IMR-90 (cell line): ENCODE measurements at regions not wholly inside any gene's neighbourhood (a gene's known extent, or its start where the extent isn't known, plus 50 kb on each side); places are given as distances from the start of the nearest gene placed in this dataset.

Experiments used
- ATAC-seq: fragments of 200-7000 bp; cut with Tn5 transposase; 2 replicates; pipeline ENCODE4 v1.9.1; 2020; ENCODE audit warnings: low read depth, mild to moderate bottlenecking, moderate library complexity
- BruUV-seq: library from RNA; stranded (reverse); fragments of 400-500 nt; replicated peaks from 2 replicates; lab custom pipeline; 2021; lab: Mats Ljungman, UMichigan
- CTCF ChIA-PET: fragments of 300-600 bp; formaldehyde crosslinking; extraction: SDS; loops from one replicate; lab custom pipeline; 2021; ENCODE audit warnings: antibody characterized with exemption; lab: Yijun Ruan, JAX
- POLR2A ChIA-PET: fragments of 300-600 bp; sonication (Branson Sonifier 250); formaldehyde crosslinking; loops from one replicate; lab custom pipeline; 2022; ENCODE audit warnings: antibody characterized with exemption; ENCODE audit not compliant: unreplicated experiment; lab: Charles Lee
- DNase-seq: peaks from one replicate; pipeline ENCODE4 v3.0.0; 2013
- H2AFZ ChIP-seq: replicated peaks from 2 replicates; pipeline ENCODE3; 2013; ENCODE audit warnings: low read length, mild to moderate bottlenecking; ENCODE audit not compliant: poor library complexity
- H2AK5ac ChIP-seq: 2 replicates; pipeline ENCODE4 v1.6.1; 2013; ENCODE audit warnings: low read depth, low read length, inconsistent platforms
- H2AK9ac ChIP-seq: replicated peaks from 2 replicates; pipeline ENCODE3; 2013; ENCODE audit warnings: mild to moderate bottlenecking, low read depth, low read length, moderate library complexity; ENCODE audit not compliant: poor library complexity
- H2BK120ac ChIP-seq: 2 replicates; pipeline ENCODE4 v1.6.1; 2013; ENCODE audit warnings: low read depth, low read length, inconsistent platforms
- H2BK15ac ChIP-seq: 3 replicates; pipeline ENCODE4 v1.6.1; 2013; ENCODE audit warnings: low read depth, low read length, inconsistent platforms
- H2BK20ac ChIP-seq: 2 replicates; pipeline ENCODE4 v1.6.1; 2013; ENCODE audit warnings: low read depth, mild to moderate bottlenecking, inconsistent platforms, low read length, moderate library complexity
- H2BK5ac ChIP-seq: 2 replicates; pipeline ENCODE4 v1.6.1; 2013; ENCODE audit warnings: mild to moderate bottlenecking, low read depth, low read length, inconsistent platforms; ENCODE audit not compliant: poor library complexity, severe bottlenecking
- H3K14ac ChIP-seq: replicated peaks from 2 replicates; pipeline ENCODE4 v1.6.1; 2013; ENCODE audit warnings: low read depth, low read length, inconsistent platforms
- H3K18ac ChIP-seq: 2 replicates; pipeline ENCODE4 v1.6.1; 2013; ENCODE audit warnings: low read depth, low read length, control low read depth
- H3K23ac ChIP-seq: 2 replicates; pipeline ENCODE4 v1.6.1; 2013; ENCODE audit warnings: low read depth, low read length, inconsistent platforms
- H3K27ac ChIP-seq: 2 replicates; pipeline ENCODE4 v1.5.1; 2013; ENCODE audit warnings: mild to moderate bottlenecking, control low read depth, low read length; ENCODE audit not compliant: insufficient read depth
- H3K27me3 ChIP-seq: 2 replicates; pipeline ENCODE4 v1.6.1; 2013; ENCODE audit warnings: low read length; ENCODE audit not compliant: control insufficient read depth, insufficient read depth
- H3K36me3 ChIP-seq: 2 replicates; pipeline ENCODE4 v1.6.1; 2013; ENCODE audit warnings: low read length, mixed read lengths; ENCODE audit not compliant: control insufficient read depth, insufficient read depth
- H3K4ac ChIP-seq: 2 replicates; pipeline ENCODE4 v1.6.1; 2013; ENCODE audit warnings: low read depth, low read length, inconsistent platforms
- H3K4me1 ChIP-seq: 2 replicates; pipeline ENCODE4 v1.6.1; 2013; ENCODE audit warnings: low read length, mixed read lengths; ENCODE audit not compliant: control insufficient read depth, insufficient read depth
- H3K4me2 ChIP-seq: 2 replicates; pipeline ENCODE4 v1.6.1; 2013; ENCODE audit warnings: low read depth, mild to moderate bottlenecking, control low read depth, low read length, moderate library complexity
- H3K4me3 ChIP-seq: 2 replicates; pipeline ENCODE4 v1.5.1; 2013; ENCODE audit warnings: low read depth, mild to moderate bottlenecking, control low read depth, low read length, moderate library complexity; ENCODE audit not compliant: insufficient read depth
- H3K56ac ChIP-seq: 2 replicates; pipeline ENCODE4 v1.6.1; 2013; ENCODE audit warnings: low read length, inconsistent platforms; ENCODE audit not compliant: insufficient read depth; ENCODE audit errors: extremely low read depth
- H3K79me1 ChIP-seq, 2 experiments: 2 replicates each; pipeline ENCODE4 v1.6.1; 2013; ENCODE audit warnings: low read length in 2 of 2, inconsistent platforms in 1 of 2, low read depth in 1 of 2
- H3K9ac ChIP-seq: 2 replicates; pipeline ENCODE4 v1.6.1; 2013; ENCODE audit warnings: low read depth, low read length, control low read depth
- H3K9me1 ChIP-seq: 2 replicates; pipeline ENCODE4 v1.6.1; 2013; ENCODE audit warnings: low read length, inconsistent platforms; ENCODE audit not compliant: insufficient read depth
- H3K9me3 ChIP-seq: 2 replicates; pipeline ENCODE4 v1.6.1; 2013; ENCODE audit warnings: low read length; ENCODE audit not compliant: control insufficient read depth, insufficient read depth
- H4K20me1 ChIP-seq: 2 replicates; pipeline ENCODE4 v1.6.1; 2013; ENCODE audit warnings: low read length, inconsistent platforms; ENCODE audit not compliant: insufficient read depth
- H4K5ac ChIP-seq: 2 replicates; pipeline ENCODE4 v1.6.1; 2013; ENCODE audit warnings: mild to moderate bottlenecking, low read depth, low read length, control low read depth
- H4K8ac ChIP-seq, 2 experiments: 2 replicates each; pipeline ENCODE4 v1.6.1; 2013; ENCODE audit warnings: low read depth in 2 of 2, low read length in 2 of 2, control low read depth in 1 of 2, inconsistent platforms in 1 of 2
- H4K91ac ChIP-seq: 2 replicates; pipeline ENCODE4 v1.6.1; 2013; ENCODE audit warnings: low read depth, low read length, inconsistent platforms; ENCODE audit not compliant: insufficient read depth
- BHLHE40 ChIP-seq: fragments of 150-350 bp; IDR thresholded peaks from 2 replicates; pipeline ENCODE4 v1.6.1; 2016; ENCODE audit warnings: mild to moderate bottlenecking, low read depth, low read length
- CHD1 ChIP-seq: IDR thresholded peaks from 2 replicates; pipeline ENCODE4 v1.6.1; 2012; ENCODE audit warnings: low read depth, low read length, improper control_type of control experiment
- FOS ChIP-seq: fragments of 150-350 bp; IDR thresholded peaks from 2 replicates; pipeline ENCODE4 v1.6.1; 2016; ENCODE audit warnings: low read depth, low read length
- MAFK ChIP-seq: IDR thresholded peaks from 2 replicates; pipeline ENCODE4 v1.6.1; 2012; ENCODE audit warnings: low read depth, low read length, improper control_type of control experiment
- MAZ ChIP-seq: IDR thresholded peaks from 2 replicates; pipeline ENCODE4 v1.6.1; 2012; ENCODE audit warnings: low read depth, mild to moderate bottlenecking, low read length, improper control_type of control experiment, moderate library complexity, borderline replicate concordance
- MXI1 ChIP-seq: IDR thresholded peaks from 2 replicates; pipeline ENCODE4 v1.6.1; 2012; ENCODE audit warnings: low read depth, mild to moderate bottlenecking, low read length, moderate library complexity, borderline replicate concordance
- NFE2L2 ChIP-seq: fragments of 150-350 bp; IDR thresholded peaks from 2 replicates; pipeline ENCODE4 v1.6.1; 2016; ENCODE audit warnings: low read depth, mild to moderate bottlenecking, low read length
- POLR2A ChIP-seq: IDR thresholded peaks from 2 replicates; pipeline ENCODE4 v1.6.1; 2012; ENCODE audit warnings: mild to moderate bottlenecking, low read depth, low read length
- RFX5 ChIP-seq: IDR thresholded peaks from 2 replicates; pipeline ENCODE4 v1.8.0; 2012; ENCODE audit warnings: low read depth, mild to moderate bottlenecking, low read length, moderate library complexity
- SMC3 ChIP-seq: fragments of 150-350 bp; IDR thresholded peaks from 2 replicates; pipeline ENCODE4 v1.6.1; 2016; ENCODE audit warnings: low read depth, mild to moderate bottlenecking, antibody characterized with exemption, low read length, moderate library complexity
- WGBS, 2 experiments: methylation state at CpG; one replicate each; pipeline versions ENCODE4 v1.1.5 to v1.1.7; 2013; ENCODE audit warnings: missing lambda C conversion rate in 2 of 2; ENCODE audit not compliant: insufficient read length in 1 of 2; ENCODE audit errors: extremely low coverage in 2 of 2; 5-methylcytosine and 5-hydroxymethylcytosine counted together
- dilution Hi-C: fragments of 300-500 bp; cut with HindIII; formaldehyde crosslinking; loops from one replicate; pipeline ENCODE4 v1.14.3; 2018; ENCODE audit warnings: low sequenced_read_pairs; ENCODE audit not compliant: unreplicated experiment
- in situ Hi-C: fragments of 300-500 bp; cut with MboI; formaldehyde crosslinking; loops from 3 replicates; pipeline ENCODE4 v1.14.3; 2019; ENCODE audit warnings: low sequenced_read_pairs, inconsistent platforms, mixed read lengths
- intact Hi-C: fragments of 100-400 bp; cut with micrococcal nuclease; formaldehyde crosslinking; loops from 2 replicates; pipeline ENCODE4 v1.10.0; 2022
- TF ChIP-seq, protein P1 (sequence below): fragments of 150-350 bp; IDR thresholded peaks from 2 replicates; pipeline ENCODE4 v1.6.1; 2016; ENCODE audit warnings: low read depth, mild to moderate bottlenecking, low read length, moderate library complexity, borderline replicate concordance
- TF ChIP-seq, protein P2 (sequence below): conservative IDR thresholded peaks from 2 replicates; pipeline ENCODE4 v1.5.1; 2012; ENCODE audit warnings: mild to moderate bottlenecking, low read depth, low read length, improper control_type of control experiment
- TF ChIP-seq, protein P3 (sequence below): fragments of 150-350 bp; IDR thresholded peaks from 2 replicates; pipeline ENCODE4 v1.6.1; 2017; ENCODE audit warnings: mild to moderate bottlenecking, antibody characterized with exemption, low read length, low read depth

DNA sequence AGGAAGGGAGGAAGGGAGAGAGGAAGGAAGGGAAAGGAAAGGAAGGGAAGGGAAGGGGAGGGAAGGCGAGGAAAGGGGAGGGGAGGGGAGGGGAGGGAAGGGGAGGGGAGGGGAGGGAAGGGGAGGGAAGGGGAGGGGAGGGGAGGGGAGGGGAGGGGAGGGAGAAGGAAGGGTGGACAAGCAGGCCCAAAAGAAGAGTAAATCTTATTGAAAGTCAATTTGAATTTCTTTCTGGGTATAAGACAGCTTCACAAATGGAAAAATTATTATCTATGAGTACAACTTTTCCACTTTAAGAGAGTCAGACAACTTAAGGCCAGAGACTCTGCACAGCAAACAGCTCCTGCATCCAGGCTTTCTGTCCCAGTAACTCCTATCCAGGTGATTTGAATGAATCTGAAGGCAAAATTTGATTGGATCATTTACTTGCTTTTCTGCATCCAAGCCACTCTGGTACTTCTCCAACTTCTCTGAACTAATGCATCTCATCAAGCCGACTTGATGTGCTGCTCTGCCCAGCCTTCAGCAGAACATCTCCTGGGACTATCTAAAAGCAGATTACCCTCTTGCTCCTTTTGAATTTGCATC is 363.4 kb upstream of the KIF2A start:
- H3K79me1 ChIP-seq = no peaks in the 10 kb centered on the region
- H3K4ac ChIP-seq = no peak overlapping the region
- H2AFZ ChIP-seq = no peak overlapping the region
- POLR2A ChIA-PET = no interaction called here
- H2BK5ac ChIP-seq = no peak overlapping the region
- CTCF ChIA-PET = no interaction called here
- H4K20me1 ChIP-seq = no peaks in the 10 kb centered on the region
- no peak overlapping the region for H2BK120ac ChIP-seq
- no peaks in the 10 kb centered on the region for H3K27me3 ChIP-seq
- no peak for DNase-seq
- H3K4me3 ChIP-seq = no peak overlapping the region
- H3K27ac ChIP-seq = no peak overlapping the region
- BruUV-seq = no TSS peak
- WGBS, 2 experiments = no CpG with 5 or more reads among the region's 2 CpGs
- no peak overlapping the region for H2BK20ac ChIP-seq
- H4K5ac ChIP-seq = no peak overlapping the region
- no peak for ATAC-seq
- H4K8ac ChIP-seq = no peak overlapping the region
- TF ChIP-seq, protein P1, sequence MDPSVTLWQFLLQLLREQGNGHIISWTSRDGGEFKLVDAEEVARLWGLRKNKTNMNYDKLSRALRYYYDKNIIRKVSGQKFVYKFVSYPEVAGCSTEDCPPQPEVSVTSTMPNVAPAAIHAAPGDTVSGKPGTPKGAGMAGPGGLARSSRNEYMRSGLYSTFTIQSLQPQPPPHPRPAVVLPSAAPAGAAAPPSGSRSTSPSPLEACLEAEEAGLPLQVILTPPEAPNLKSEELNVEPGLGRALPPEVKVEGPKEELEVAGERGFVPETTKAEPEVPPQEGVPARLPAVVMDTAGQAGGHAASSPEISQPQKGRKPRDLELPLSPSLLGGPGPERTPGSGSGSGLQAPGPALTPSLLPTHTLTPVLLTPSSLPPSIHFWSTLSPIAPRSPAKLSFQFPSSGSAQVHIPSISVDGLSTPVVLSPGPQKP = no peak
- TF ChIP-seq NFE2L2 = no peak
- TF ChIP-seq RFX5 = no peak
- TF ChIP-seq MXI1 = no peak
- TF ChIP-seq, protein P2, sequence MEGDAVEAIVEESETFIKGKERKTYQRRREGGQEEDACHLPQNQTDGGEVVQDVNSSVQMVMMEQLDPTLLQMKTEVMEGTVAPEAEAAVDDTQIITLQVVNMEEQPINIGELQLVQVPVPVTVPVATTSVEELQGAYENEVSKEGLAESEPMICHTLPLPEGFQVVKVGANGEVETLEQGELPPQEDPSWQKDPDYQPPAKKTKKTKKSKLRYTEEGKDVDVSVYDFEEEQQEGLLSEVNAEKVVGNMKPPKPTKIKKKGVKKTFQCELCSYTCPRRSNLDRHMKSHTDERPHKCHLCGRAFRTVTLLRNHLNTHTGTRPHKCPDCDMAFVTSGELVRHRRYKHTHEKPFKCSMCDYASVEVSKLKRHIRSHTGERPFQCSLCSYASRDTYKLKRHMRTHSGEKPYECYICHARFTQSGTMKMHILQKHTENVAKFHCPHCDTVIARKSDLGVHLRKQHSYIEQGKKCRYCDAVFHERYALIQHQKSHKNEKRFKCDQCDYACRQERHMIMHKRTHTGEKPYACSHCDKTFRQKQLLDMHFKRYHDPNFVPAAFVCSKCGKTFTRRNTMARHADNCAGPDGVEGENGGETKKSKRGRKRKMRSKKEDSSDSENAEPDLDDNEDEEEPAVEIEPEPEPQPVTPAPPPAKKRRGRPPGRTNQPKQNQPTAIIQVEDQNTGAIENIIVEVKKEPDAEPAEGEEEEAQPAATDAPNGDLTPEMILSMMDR = no peak
- no peak for TF ChIP-seq CHD1
- TF ChIP-seq POLR2A = no peak
- TF ChIP-seq, protein P3, sequence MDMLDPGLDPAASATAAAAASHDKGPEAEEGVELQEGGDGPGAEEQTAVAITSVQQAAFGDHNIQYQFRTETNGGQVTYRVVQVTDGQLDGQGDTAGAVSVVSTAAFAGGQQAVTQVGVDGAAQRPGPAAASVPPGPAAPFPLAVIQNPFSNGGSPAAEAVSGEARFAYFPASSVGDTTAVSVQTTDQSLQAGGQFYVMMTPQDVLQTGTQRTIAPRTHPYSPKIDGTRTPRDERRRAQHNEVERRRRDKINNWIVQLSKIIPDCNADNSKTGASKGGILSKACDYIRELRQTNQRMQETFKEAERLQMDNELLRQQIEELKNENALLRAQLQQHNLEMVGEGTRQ = no peak
- TF ChIP-seq SMC3 = no peak
- TF ChIP-seq MAZ = no peak
- no peak for TF ChIP-seq BHLHE40
- no peak for TF ChIP-seq FOS
- no peak for TF ChIP-seq MAFK
- H2BK15ac ChIP-seq = no peak overlapping the region
- no peak overlapping the region for H3K14ac ChIP-seq
- in situ Hi-C loops = loop anchor here (25.0 kb wide), 1 partner anchor 980 kb away; no protein-coding TSS in a partner anchor
- dilution Hi-C loops = no loop called here
- H3K4me2 ChIP-seq = no peak overlapping the region
- intact Hi-C loops = no loop called here
- no peak overlapping the region for H4K91ac ChIP-seq
- H3K56ac ChIP-seq = no peak overlapping the region
- no peaks in the 10 kb centered on the region for H3K9me1 ChIP-seq
- H3K9me3 ChIP-seq = no peaks in the 10 kb centered on the region
- no peaks in the 10 kb centered on the region for H3K36me3 ChIP-seq
- H3K9ac ChIP-seq = no peak overlapping the region
- H2AK5ac ChIP-seq = no peak overlapping the region
- H3K4me1 ChIP-seq = no peaks in the 10 kb centered on the region
- H3K23ac ChIP-seq = no peak overlapping the region
- no peak overlapping the region for H3K18ac ChIP-seq
- no peak overlapping the region for H2AK9ac ChIP-seq
